ENCODE measurements at regions not wholly inside any gene's neighbourhood (a gene's known extent, or its start where the extent isn't known, plus 50 kb on each side); places are given as distances from the start of the nearest gene placed in this dataset.
"Not testable (repeated sequence)": the region's sequence is repeated elsewhere in the genome, so short reads cannot be mapped to it uniquely, and the experiment has no call there.

- H3K4me3 ChIP-seq (ENCODE audit: low read length), result no peak overlapping the region
- DNase-seq (ENCODE audit: low read depth), result no peak
- TF ChIP-seq, protein P1, sequence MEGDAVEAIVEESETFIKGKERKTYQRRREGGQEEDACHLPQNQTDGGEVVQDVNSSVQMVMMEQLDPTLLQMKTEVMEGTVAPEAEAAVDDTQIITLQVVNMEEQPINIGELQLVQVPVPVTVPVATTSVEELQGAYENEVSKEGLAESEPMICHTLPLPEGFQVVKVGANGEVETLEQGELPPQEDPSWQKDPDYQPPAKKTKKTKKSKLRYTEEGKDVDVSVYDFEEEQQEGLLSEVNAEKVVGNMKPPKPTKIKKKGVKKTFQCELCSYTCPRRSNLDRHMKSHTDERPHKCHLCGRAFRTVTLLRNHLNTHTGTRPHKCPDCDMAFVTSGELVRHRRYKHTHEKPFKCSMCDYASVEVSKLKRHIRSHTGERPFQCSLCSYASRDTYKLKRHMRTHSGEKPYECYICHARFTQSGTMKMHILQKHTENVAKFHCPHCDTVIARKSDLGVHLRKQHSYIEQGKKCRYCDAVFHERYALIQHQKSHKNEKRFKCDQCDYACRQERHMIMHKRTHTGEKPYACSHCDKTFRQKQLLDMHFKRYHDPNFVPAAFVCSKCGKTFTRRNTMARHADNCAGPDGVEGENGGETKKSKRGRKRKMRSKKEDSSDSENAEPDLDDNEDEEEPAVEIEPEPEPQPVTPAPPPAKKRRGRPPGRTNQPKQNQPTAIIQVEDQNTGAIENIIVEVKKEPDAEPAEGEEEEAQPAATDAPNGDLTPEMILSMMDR (conservative IDR thresholded peaks at IDR 0.05; ENCODE audit: low read length), result no peak
These were observed 57.1 kb upstream of the KIF2B start for GRCh38 chr17:53765609-53766008.

DNA sequence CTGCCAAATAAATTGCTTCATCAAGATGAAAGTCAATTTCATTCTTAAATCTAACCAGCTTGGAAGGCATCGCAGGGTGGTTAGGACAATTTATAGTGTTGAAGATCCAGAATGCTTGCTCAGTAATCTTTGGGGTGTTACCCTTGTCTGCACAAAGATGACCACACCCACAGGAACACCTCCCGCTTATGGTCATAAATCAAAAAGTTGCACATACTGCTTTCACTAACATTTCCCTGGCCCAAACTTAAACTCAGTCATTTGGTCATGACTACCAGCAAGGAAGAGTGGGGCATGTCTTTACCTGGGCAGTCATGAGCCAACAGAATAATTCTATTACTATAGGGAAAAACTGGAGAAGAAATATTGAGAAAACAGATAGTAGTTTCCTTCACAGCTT, 57.6 kb upstream of the KIF2B start:
- TF ChIP-seq, protein P1 (conservative IDR thresholded peaks at IDR 0.05; ENCODE audit: low read length), result no peak
- H3K4me3 ChIP-seq (ENCODE audit: low read length), result no peak overlapping the region
- no peak for DNase-seq (ENCODE audit: low read depth)

DNA sequence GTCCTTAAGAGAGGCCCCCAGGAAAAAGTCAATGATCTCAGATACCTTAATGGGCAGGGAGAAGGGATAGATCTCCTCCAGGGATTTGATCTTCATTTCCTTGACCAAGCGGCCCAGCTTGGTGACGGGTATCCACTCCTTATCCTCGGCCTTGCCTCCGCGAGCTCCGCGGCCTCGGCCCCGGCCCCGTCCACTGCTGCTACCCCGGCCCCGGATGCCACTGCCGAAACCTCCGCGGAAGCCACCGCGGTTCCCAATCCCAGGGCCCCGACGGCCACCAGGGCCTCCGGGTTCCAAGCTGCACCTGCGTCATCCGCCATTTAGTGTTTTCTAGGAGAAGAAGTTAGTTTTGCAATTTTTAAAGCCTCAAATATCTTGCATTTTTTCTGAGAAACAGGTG, 65.2 kb upstream of the KIF2B start:
- TF ChIP-seq, protein P1 (conservative IDR thresholded peaks at IDR 0.05; ENCODE audit: low read length), result no peak
- H3K4me3 ChIP-seq (ENCODE audit: low read length), result no peak overlapping the region
- DNase-seq (ENCODE audit: low read depth), result no peak

GRCh38 chr17:53757116-53757515, 65.6 kb upstream of the KIF2B start:
- not testable (repeated sequence) for DNase-seq (ENCODE audit: low read depth); H3K4me3 ChIP-seq (ENCODE audit: low read length)

GRCh38 chr17:53749178-53749577, 73.5 kb upstream of the KIF2B start:
- no peak for DNase-seq (ENCODE audit: low read depth)
- TF ChIP-seq, protein P1 (conservative IDR thresholded peaks at IDR 0.05; ENCODE audit: low read length), result no peak
- no peak overlapping the region for H3K4me3 ChIP-seq (ENCODE audit: low read length)

DNA sequence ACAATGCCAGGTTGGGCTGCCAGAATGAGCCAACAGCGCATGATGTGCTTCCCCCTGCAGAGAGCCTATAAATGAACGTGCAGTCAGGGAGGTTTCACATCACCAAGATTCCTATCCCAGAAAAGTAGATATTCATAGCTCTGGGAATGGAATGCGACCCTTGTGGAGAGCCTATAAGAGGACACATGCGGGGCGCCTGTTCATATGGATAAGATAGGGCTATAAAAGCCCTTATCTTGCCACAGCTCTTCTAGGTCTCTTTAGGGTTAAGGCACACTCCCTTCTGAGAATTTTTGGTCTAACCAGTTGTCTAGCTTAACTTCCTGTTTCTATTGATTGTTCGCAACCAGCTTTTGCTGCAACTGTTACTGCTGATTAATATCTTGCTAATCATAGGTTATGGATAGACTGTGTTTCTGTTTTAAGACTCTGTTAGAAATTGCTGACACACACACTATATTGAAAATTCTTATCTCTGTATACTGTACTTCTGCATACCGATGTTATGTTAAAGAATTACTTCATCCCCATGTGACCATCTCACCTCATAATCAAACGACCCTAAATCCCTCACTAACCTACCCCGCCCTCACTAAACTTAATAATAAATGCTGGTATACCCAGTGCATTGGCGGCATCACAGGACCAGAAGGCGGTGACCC, 74.4 kb upstream of the KIF2B start:
- not testable (repeated sequence) for DNase-seq (ENCODE audit: low read depth); H3K4me3 ChIP-seq (ENCODE audit: low read length)

DNA sequence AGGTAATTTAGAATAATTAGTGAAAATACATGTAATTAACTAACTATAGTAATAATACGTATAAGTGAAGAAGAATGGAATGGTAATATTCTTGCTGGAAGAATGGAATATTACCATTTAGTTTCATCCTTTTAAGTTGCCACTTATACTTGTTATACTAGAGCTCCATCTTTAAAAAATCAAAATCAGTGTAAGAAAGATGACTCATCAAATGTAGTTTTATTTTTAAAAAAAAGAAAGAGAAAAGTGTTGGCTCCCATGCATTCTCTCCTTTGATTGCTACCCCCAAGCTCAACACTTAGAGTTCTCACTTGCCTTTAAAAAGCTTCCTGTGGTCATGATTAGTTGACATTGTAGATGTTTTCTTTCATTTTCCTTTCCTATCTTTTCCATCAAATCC, 82.4 kb upstream of the KIF2B start:
- H3K4me3 ChIP-seq (ENCODE audit: low read length), result no peak overlapping the region
- TF ChIP-seq, protein P1 (conservative IDR thresholded peaks at IDR 0.05; ENCODE audit: low read length), result no peak
- no peak for DNase-seq (ENCODE audit: low read depth)

DNA sequence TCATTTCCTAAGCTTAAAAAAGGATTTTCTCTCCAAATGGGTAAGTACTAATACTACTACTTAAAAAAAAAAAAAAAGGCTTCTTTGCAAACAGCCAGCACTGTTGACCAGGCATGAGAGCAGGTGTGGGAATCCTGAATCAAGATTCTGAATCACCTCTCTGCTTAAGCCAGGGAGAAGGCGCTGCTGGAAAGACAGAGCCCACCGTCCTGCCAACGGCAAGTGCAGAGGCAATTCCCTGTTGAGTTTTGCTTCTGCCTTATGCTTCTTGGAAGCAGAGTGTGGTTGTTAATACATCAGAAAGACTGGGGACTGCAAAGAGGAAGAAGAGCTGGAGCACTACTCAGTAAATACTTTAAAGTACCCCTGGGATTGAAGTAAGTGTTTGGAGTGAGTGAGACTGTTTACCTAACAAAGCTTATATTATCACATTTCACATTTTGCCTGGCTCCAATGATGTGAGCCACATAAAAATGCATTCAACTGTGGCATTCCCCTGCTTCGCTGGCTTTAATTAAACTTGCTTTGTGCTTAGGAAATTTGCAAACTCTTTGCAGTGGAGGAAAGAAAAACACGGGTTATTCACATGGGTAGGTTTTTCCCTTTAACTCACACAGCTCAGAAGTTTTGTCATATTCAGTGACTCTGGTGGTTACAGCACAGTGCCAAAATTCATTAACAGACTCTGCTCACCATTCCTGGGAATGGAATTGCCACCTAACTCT, 86.0 kb upstream of the KIF2B start:
- TF ChIP-seq, protein P1 (conservative IDR thresholded peaks at IDR 0.05; ENCODE audit: low read length), result no peak
- no peak for DNase-seq (ENCODE audit: low read depth)
- H3K4me3 ChIP-seq (ENCODE audit: low read length), result no peak overlapping the region

Measured in AG10803 (cell line).